Mucosa of rectum (tissue), 2 donors: ENCODE measurements at regions not wholly inside any gene's neighbourhood (a gene's known extent, or its start where the extent isn't known, plus 50 kb on each side); places are given as distances from the start of the nearest gene placed in this dataset.

Experiments
- H3K27ac ChIP-seq, 2 donors: one replicate each; pipeline ENCODE4 v1.7.0; 2013; ENCODE audit warnings: inconsistent platforms in 2 of 2, low read depth in 2 of 2, low read length in 2 of 2
- H3K27me3 ChIP-seq, 2 donors: one replicate each; pipeline ENCODE4 v1.7.0; 2013; ENCODE audit warnings: low read length in 2 of 2; ENCODE audit not compliant: control insufficient read depth in 2 of 2, insufficient read depth in 2 of 2
- H3K36me3 ChIP-seq, 2 donors: one replicate each; pipeline ENCODE4 v1.7.0; 2013; ENCODE audit warnings: low read length in 2 of 2; ENCODE audit not compliant: control insufficient read depth in 2 of 2, insufficient read depth in 2 of 2
- H3K4me1 ChIP-seq, 2 donors: one replicate each; pipeline ENCODE4 v1.7.0; 2013; ENCODE audit warnings: low read length in 2 of 2, mild to moderate bottlenecking in 1 of 2; ENCODE audit not compliant: control insufficient read depth in 2 of 2, insufficient read depth in 2 of 2
- H3K4me3 ChIP-seq, 2 donors: one replicate each; pipeline ENCODE4 v1.7.0; 2013; ENCODE audit warnings: low read length in 2 of 2
- H3K9ac ChIP-seq, 2 donors: one replicate each; pipeline ENCODE4 v1.7.0; 2013; ENCODE audit warnings: low read length in 2 of 2, low read depth in 1 of 2, mild to moderate bottlenecking in 1 of 2
- H3K9me3 ChIP-seq, 2 donors: one replicate each; pipeline ENCODE4 v1.7.0; 2013; ENCODE audit warnings: low read length in 2 of 2; ENCODE audit not compliant: control insufficient read depth in 2 of 2
- donor health status: healthy.
- donor health status: Normal muscosa, but diverticular disease.

GRCh38 chr1:58900396-58900795, 116.5 kb upstream of the JUN start:
- Histone ChIP-seq H3K4me3 (no peak overlapping the region), H3K9ac (peak overlapping the region in 1 of 2 donors; percentile 64), H3K27me3 (no peaks in the 10 kb centered on the region), H3K4me1 (peaks cover 56 to 68% of the 10 kb centered on the region in 2 donors), H3K9me3 (no peaks in the 10 kb centered on the region), H3K27ac (peak overlapping the region; percentile 88 to 93), H3K36me3 (no peaks in the 10 kb centered on the region)

GRCh38 chr1:58901008-58901407, 117.2 kb upstream of the JUN start:
- peak overlapping the region; percentile 88 to 93 for H3K27ac ChIP-seq
- no peaks in the 10 kb centered on the region for H3K36me3 ChIP-seq
- no peak overlapping the region for H3K9ac ChIP-seq
- H3K4me3 ChIP-seq: no peak overlapping the region
- H3K27me3 ChIP-seq: no peaks in the 10 kb centered on the region
- H3K4me1 ChIP-seq: peaks cover 51 to 68% of the 10 kb centered on the region in 2 donors
- H3K9me3 ChIP-seq: no peaks in the 10 kb centered on the region

GRCh38 chr1:58902830-58903513, 119.1 kb upstream of the JUN start:
- no peaks in the 10 kb centered on the region for H3K36me3 ChIP-seq
- no peaks in the 10 kb centered on the region for H3K9me3 ChIP-seq
- peak overlapping the region; percentile 86 to 95 for H3K9ac ChIP-seq
- H3K4me3 ChIP-seq: peak overlapping the region; percentile 76
- no peaks in the 10 kb centered on the region for H3K27me3 ChIP-seq
- H3K27ac ChIP-seq: peak overlapping the region; percentile 94 to 98
- peaks cover 32 to 59% of the 10 kb centered on the region in 2 donors for H3K4me1 ChIP-seq

GRCh38 chr1:58903514-58904298, 119.9 kb upstream of the JUN start:
- Histone ChIP-seq H3K36me3 (no peaks in the 10 kb centered on the region), H3K9ac (peak overlapping the region; percentile 86 to 95), H3K27ac (peak overlapping the region; percentile 94 to 98), H3K27me3 (no peaks in the 10 kb centered on the region), H3K4me1 (peaks cover 26 to 56% of the 10 kb centered on the region in 2 donors), H3K9me3 (no peaks in the 10 kb centered on the region), H3K4me3 (peak overlapping the region; percentile 76)

GRCh38 chr1:58904299-58905125, 120.7 kb upstream of the JUN start:
- H3K9me3 ChIP-seq: no peaks in the 10 kb centered on the region
- peak overlapping the region; percentile 94 to 98 for H3K27ac ChIP-seq
- peaks cover 18 to 48% of the 10 kb centered on the region in 2 donors for H3K4me1 ChIP-seq
- no peaks in the 10 kb centered on the region for H3K27me3 ChIP-seq
- peak overlapping the region; percentile 76 for H3K4me3 ChIP-seq
- H3K36me3 ChIP-seq: no peaks in the 10 kb centered on the region
- peak overlapping the region; percentile 84 to 95 for H3K9ac ChIP-seq

GRCh38 chr1:58905126-58905490, 121.3 kb upstream of the JUN start:
- Histone ChIP-seq H3K4me1 (peaks cover 13 to 42% of the 10 kb centered on the region in 2 donors), H3K36me3 (no peaks in the 10 kb centered on the region), H3K27me3 (no peaks in the 10 kb centered on the region), H3K9ac (no peak overlapping the region), H3K4me3 (no peak overlapping the region), H3K27ac (no peak overlapping the region), H3K9me3 (no peaks in the 10 kb centered on the region)

- Histone ChIP-seq H3K36me3 (no peaks in the 10 kb centered on the region), H3K27ac (no peak overlapping the region), H3K9ac (no peak overlapping the region), H3K4me1 (peaks cover 9 to 39% of the 10 kb centered on the region in 2 donors), H3K4me3 (no peak overlapping the region), H3K27me3 (no peaks in the 10 kb centered on the region), H3K9me3 (no peaks in the 10 kb centered on the region)
Measured at GRCh38 chr1:58905628-58906221, 121.9 kb upstream of the JUN start.

- no peak overlapping the region for H3K9ac ChIP-seq
- H3K27me3 ChIP-seq: no peaks in the 10 kb centered on the region
- peaks cover 9 to 37% of the 10 kb centered on the region in 2 donors for H3K4me1 ChIP-seq
- peak overlapping the region in 1 of 2 donors; percentile 36 for H3K27ac ChIP-seq
- H3K9me3 ChIP-seq: no peaks in the 10 kb centered on the region
- no peak overlapping the region for H3K4me3 ChIP-seq
- no peaks in the 10 kb centered on the region for H3K36me3 ChIP-seq
Measured at GRCh38 chr1:58907398-58907797, 123.6 kb upstream of the JUN start.

- H3K9me3 ChIP-seq: no peaks in the 10 kb centered on the region
- peaks cover 4 to 28% of the 10 kb centered on the region in 2 donors for H3K4me1 ChIP-seq
- H3K9ac ChIP-seq: no peak overlapping the region
- no peaks in the 10 kb centered on the region for H3K36me3 ChIP-seq
- H3K27ac ChIP-seq: no peak overlapping the region
- no peaks in the 10 kb centered on the region for H3K27me3 ChIP-seq
- no peak overlapping the region for H3K4me3 ChIP-seq
Measured at GRCh38 chr1:58908561-58909560, 125.0 kb upstream of the JUN start.
